Kidney epithelial cell (primary cell): ENCODE measurements at regions not wholly inside any gene's neighbourhood (a gene's known extent, or its start where the extent isn't known, plus 50 kb on each side); places are given as distances from the start of the nearest gene placed in this dataset.

Experiments
- DNase-seq: peaks from one replicate; pipeline ENCODE4 v3.0.0-alpha.2; 2010; ENCODE audit warnings: low read depth
- H3K27me3 ChIP-seq: 2 replicates; pipeline ENCODE4 v1.6.0; 2011; ENCODE audit warnings: low read length; ENCODE audit not compliant: control insufficient read depth, insufficient read depth
- H3K36me3 ChIP-seq: 2 replicates; pipeline ENCODE4 v1.5.1; 2011; ENCODE audit warnings: low read length; ENCODE audit not compliant: control insufficient read depth, insufficient read depth
- H3K4me3 ChIP-seq: 2 replicates; pipeline ENCODE4 v1.5.1; 2011; ENCODE audit warnings: low read depth, mild to moderate bottlenecking, control low read depth, low read length
- TF ChIP-seq, protein P1 (sequence below): IDR thresholded peaks from 2 replicates; pipeline ENCODE4 v1.5.1; 2011; ENCODE audit warnings: mild to moderate bottlenecking, moderate library complexity, low read length, control low read depth, inconsistent platforms; ENCODE audit not compliant: insufficient read depth, poor library complexity, severe bottlenecking

DNA sequence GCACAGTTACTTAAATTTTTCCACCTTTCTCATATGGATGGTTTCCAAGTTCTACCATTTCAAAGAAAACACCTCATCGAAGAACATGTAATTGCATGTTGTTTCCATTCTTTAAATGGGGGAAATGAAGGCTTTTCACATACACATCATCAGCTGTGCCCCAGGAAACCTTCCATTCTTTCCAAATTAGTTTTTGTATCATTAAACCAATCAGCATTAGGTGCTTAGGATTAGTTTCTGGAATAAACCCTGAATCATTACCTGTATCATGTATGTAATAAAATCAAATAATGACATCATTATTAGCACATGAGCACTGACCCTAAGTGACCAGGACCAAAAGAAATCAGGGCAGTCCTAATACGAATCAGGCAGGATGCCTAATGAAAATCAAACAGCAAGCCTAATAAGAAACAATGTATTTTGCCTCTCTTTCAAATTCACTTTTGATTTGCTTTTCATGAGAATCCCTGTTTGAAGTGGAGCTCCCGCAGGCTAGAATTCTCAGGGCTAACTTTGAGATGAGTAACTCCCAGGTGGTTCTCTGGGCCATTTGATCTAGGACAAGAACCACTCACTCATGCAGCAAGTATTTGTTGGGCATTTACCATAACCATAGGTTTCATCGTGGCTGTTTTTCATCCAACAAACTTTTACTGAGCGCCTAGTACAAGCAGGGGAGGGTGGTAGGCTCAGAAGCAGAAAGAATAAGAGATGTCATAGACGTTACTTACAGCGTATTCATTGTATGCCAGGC lies 89.2 kb downstream of the MZT1 start:
- TF ChIP-seq, protein P1, sequence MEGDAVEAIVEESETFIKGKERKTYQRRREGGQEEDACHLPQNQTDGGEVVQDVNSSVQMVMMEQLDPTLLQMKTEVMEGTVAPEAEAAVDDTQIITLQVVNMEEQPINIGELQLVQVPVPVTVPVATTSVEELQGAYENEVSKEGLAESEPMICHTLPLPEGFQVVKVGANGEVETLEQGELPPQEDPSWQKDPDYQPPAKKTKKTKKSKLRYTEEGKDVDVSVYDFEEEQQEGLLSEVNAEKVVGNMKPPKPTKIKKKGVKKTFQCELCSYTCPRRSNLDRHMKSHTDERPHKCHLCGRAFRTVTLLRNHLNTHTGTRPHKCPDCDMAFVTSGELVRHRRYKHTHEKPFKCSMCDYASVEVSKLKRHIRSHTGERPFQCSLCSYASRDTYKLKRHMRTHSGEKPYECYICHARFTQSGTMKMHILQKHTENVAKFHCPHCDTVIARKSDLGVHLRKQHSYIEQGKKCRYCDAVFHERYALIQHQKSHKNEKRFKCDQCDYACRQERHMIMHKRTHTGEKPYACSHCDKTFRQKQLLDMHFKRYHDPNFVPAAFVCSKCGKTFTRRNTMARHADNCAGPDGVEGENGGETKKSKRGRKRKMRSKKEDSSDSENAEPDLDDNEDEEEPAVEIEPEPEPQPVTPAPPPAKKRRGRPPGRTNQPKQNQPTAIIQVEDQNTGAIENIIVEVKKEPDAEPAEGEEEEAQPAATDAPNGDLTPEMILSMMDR = no peak
- DNase-seq = peak; percentile 37
- Histone ChIP-seq H3K27me3 (no peaks in the 10 kb centered on the region), H3K4me3 (no peak overlapping the region), H3K36me3 (no peaks in the 10 kb centered on the region)

DNA sequence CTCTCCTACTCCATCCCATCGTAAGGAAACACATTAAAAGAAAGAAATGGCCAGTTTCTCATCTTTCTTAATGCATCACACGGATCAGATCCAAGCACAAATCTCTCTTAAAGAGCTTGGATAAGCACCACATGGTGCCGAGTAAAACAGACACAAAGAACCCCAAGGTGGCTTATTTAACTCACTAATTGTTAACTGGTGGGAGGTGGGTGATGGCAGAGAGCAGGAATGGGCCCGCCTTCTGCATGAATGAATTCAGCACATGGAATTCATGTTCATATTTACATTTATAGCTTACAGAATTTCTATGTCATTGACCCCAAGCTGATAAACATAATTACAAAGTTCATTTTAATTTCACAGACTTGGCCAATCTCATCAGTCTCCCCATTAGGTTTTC lies 89.9 kb downstream of the MZT1 start:
- Histone ChIP-seq H3K4me3 (no peak overlapping the region), H3K27me3 (no peaks in the 10 kb centered on the region), H3K36me3 (no peaks in the 10 kb centered on the region)
- DNase-seq = no peak
- TF ChIP-seq, protein P1 = no peak

DNA sequence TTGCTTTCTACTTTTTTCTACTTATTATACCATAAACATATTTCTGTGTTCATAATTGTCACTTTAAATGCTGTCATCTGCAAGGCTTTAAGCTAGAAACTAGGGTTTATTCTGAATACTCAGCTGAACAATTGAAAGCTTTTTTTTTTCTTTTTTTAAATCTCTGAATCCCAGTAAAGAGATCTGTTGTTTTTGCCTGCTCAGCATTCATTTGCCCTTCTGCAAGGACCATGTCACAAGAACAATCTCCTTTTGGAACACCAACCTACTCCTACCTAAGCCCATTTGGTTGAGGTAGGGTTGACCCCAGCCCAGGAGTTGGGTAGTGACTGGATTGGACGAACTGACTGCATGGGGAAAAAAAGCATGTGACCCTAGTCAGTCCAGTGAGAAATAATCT lies 92.6 kb downstream of the MZT1 start:
- Histone ChIP-seq H3K4me3 (no peak overlapping the region), H3K27me3 (no peaks in the 10 kb centered on the region), H3K36me3 (no peaks in the 10 kb centered on the region)
- TF ChIP-seq, protein P1 = no peak
- no peak for DNase-seq

DNA sequence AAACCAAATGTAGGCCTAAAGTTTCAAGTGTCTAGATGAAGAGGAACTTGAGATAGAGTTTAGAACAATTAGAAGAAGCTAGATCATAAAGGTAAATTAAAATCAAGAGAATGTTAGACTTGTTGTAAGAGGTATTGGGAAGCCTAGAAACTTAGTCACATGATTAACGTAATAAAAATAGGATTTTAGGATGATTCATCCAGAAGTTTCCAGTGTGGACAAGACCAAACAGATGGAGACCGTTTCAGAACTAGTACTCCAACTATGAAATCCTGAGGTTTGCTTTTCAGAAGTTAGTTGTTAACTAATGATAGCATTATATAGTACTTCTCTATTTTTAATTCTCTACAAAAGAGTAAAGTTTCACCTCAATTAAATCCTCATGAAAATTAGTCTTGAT lies 104.9 kb downstream of the MZT1 start:
- DNase-seq = no peak
- Histone ChIP-seq H3K27me3 (no peaks in the 10 kb centered on the region), H3K36me3 (no peaks in the 10 kb centered on the region), H3K4me3 (no peak overlapping the region)
- TF ChIP-seq, protein P1 = no peak

DNA sequence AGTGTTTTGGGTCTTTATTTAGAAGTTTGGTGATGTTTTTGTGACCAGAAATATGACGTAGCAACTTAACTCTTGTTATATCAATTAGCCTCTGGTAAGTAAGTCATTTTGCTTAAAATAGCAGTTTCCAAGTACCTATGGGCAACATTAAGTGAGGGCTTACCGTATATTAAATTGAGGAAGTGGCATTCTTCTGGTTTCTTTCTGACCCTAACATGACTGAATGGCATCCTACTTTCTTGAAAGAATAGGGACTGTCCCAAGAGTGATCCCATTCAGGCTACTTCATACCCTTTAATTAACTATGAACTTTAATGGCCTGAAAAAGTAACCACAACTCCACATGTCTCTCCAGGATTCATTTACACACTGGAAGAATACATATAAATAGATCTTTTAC lies 106.6 kb downstream of the MZT1 start:
- no peaks in the 10 kb centered on the region for H3K27me3 ChIP-seq
- no peak for DNase-seq
- no peak overlapping the region for H3K4me3 ChIP-seq
- TF ChIP-seq, protein P1 = no peak
- H3K36me3 ChIP-seq = no peaks in the 10 kb centered on the region

DNA sequence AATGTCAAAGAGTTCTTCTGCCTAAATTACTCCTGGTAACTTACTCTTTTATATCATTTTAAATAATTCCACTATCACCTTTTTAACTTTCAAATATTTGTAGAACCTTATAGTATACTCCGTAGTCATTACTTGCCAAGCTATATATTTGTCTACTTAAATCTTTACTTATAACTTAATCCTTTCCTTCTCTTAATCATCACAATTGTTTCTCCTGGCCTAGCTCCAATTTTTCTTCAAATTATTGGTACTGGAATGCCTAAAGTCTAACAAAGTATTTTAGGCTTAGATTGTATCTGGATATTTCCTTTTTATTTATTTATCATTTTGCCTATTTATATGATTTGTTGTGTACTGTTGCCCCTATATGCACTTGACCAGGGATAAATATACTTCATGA lies 109.5 kb downstream of the MZT1 start:
- Histone ChIP-seq H3K27me3 (no peaks in the 10 kb centered on the region), H3K36me3 (no peaks in the 10 kb centered on the region), H3K4me3 (no peak overlapping the region)
- no peak for DNase-seq
- TF ChIP-seq, protein P1 = no peak
